ENCODE measurements at regions not wholly inside any gene's neighbourhood (a gene's known extent, or its start where the extent isn't known, plus 50 kb on each side); places are given as distances from the start of the nearest gene placed in this dataset.

- Histone ChIP-seq H2AFZ (ENCODE audit: low read length) (no peak overlapping the region), H3K79me2 (ENCODE audit: control insufficient read depth, insufficient read depth, low read length) (no peaks in the 10 kb centered on the region), H4K20me1 (ENCODE audit: control insufficient read depth, extremely low read depth, insufficient read depth, low read length) (no peaks in the 10 kb centered on the region), H3K4me1 (ENCODE audit: control insufficient read depth, extremely low read depth, insufficient read depth, low read length) (no peaks in the 10 kb centered on the region), H3K27ac (ENCODE audit: insufficient read depth, low read length) (no peak overlapping the region), H3K9ac (ENCODE audit: insufficient read depth, low read length) (no peak overlapping the region), H3K4me2 (ENCODE audit: extremely low read depth, insufficient read depth, low read length) (no peak overlapping the region), H3K36me3 (ENCODE audit: control insufficient read depth, insufficient read depth, low read length) (no peaks in the 10 kb centered on the region), H3K9me3 (ENCODE audit: control insufficient read depth, insufficient read depth, low read depth, low read length) (no peaks in the 10 kb centered on the region), H3K4me3 (replicated peaks in 1 of 4; ENCODE audit: control extremely low read depth in 1 of 4, insufficient read depth in 1 of 4, low read depth in 3 of 4, low read length in 4 of 4) (no peak overlapping the region), H3K27me3 (ENCODE audit: control insufficient read depth, insufficient read depth, low read length) (no peaks in the 10 kb centered on the region)
- TF ChIP-seq EZH2 (IDR thresholded peaks at IDR 0.05; ENCODE audit: low read length, missing control alignments) (no peak), CTCF (conservative IDR thresholded peaks at IDR 0.05 in 1 of 2, IDR thresholded peaks at IDR 0.05 in 1 of 2; ENCODE audit: low read depth in 1 of 2, low read length in 2 of 2) (no peak)
- DNase-seq (ENCODE audit: low read depth in 2 of 2): no peak
Observed at GRCh38 chr2:104648376-104648775, 205.5 kb upstream of the POU3F3 start.

- H3K79me2 ChIP-seq (ENCODE audit: control insufficient read depth, insufficient read depth, low read length): no peaks in the 10 kb centered on the region
- H3K9ac ChIP-seq (ENCODE audit: insufficient read depth, low read length): no peak overlapping the region
- no peaks in the 10 kb centered on the region for H4K20me1 ChIP-seq (ENCODE audit: control insufficient read depth, extremely low read depth, insufficient read depth, low read length)
- H3K9me3 ChIP-seq (ENCODE audit: control insufficient read depth, insufficient read depth, low read depth, low read length): no peaks in the 10 kb centered on the region
- no peaks in the 10 kb centered on the region for H3K4me1 ChIP-seq (ENCODE audit: control insufficient read depth, extremely low read depth, insufficient read depth, low read length)
- no peaks in the 10 kb centered on the region for H3K27me3 ChIP-seq (ENCODE audit: control insufficient read depth, insufficient read depth, low read length)
- no peaks in the 10 kb centered on the region for H3K36me3 ChIP-seq (ENCODE audit: control insufficient read depth, insufficient read depth, low read length)
- no peak overlapping the region for H3K27ac ChIP-seq (ENCODE audit: insufficient read depth, low read length)
- no peak for DNase-seq (ENCODE audit: low read depth in 2 of 2)
- no peak overlapping the region for H2AFZ ChIP-seq (ENCODE audit: low read length)
- no peak for TF ChIP-seq EZH2 (IDR thresholded peaks at IDR 0.05; ENCODE audit: low read length, missing control alignments)
- TF ChIP-seq CTCF (conservative IDR thresholded peaks at IDR 0.05 in 1 of 2, IDR thresholded peaks at IDR 0.05 in 1 of 2; ENCODE audit: low read depth in 1 of 2, low read length in 2 of 2): no peak
- H3K4me2 ChIP-seq (ENCODE audit: extremely low read depth, insufficient read depth, low read length): no peak overlapping the region
- H3K4me3 ChIP-seq (replicated peaks in 1 of 4; ENCODE audit: control extremely low read depth in 1 of 4, insufficient read depth in 1 of 4, low read depth in 3 of 4, low read length in 4 of 4): no peak overlapping the region
Observed at GRCh38 chr2:104649866-104650265, 204.0 kb upstream of the POU3F3 start.

- H3K79me2 ChIP-seq (ENCODE audit: control insufficient read depth, insufficient read depth, low read length): no peaks in the 10 kb centered on the region
- DNase-seq (ENCODE audit: low read depth in 2 of 2): no peak
- no peaks in the 10 kb centered on the region for H3K9me3 ChIP-seq (ENCODE audit: control insufficient read depth, insufficient read depth, low read depth, low read length)
- no peaks in the 10 kb centered on the region for H3K27me3 ChIP-seq (ENCODE audit: control insufficient read depth, insufficient read depth, low read length)
- no peaks in the 10 kb centered on the region for H3K4me1 ChIP-seq (ENCODE audit: control insufficient read depth, extremely low read depth, insufficient read depth, low read length)
- TF ChIP-seq EZH2 (IDR thresholded peaks at IDR 0.05; ENCODE audit: low read length, missing control alignments) (no peak), CTCF (conservative IDR thresholded peaks at IDR 0.05 in 1 of 2, IDR thresholded peaks at IDR 0.05 in 1 of 2; ENCODE audit: low read depth in 1 of 2, low read length in 2 of 2) (no peak)
- H3K4me2 ChIP-seq (ENCODE audit: extremely low read depth, insufficient read depth, low read length): no peak overlapping the region
- H3K27ac ChIP-seq (ENCODE audit: insufficient read depth, low read length): no peak overlapping the region
- no peak overlapping the region for H3K4me3 ChIP-seq (replicated peaks in 1 of 4; ENCODE audit: control extremely low read depth in 1 of 4, insufficient read depth in 1 of 4, low read depth in 3 of 4, low read length in 4 of 4)
- H2AFZ ChIP-seq (ENCODE audit: low read length): no peak overlapping the region
- H4K20me1 ChIP-seq (ENCODE audit: control insufficient read depth, extremely low read depth, insufficient read depth, low read length): no peaks in the 10 kb centered on the region
- no peaks in the 10 kb centered on the region for H3K36me3 ChIP-seq (ENCODE audit: control insufficient read depth, insufficient read depth, low read length)
- no peak overlapping the region for H3K9ac ChIP-seq (ENCODE audit: insufficient read depth, low read length)
Observed at GRCh38 chr2:104650405-104650996, 203.4 kb upstream of the POU3F3 start.

Measured in fibroblast of lung (primary cell).